HG03196 (cell line): ENCODE measurements at regions not wholly inside any gene's neighbourhood (a gene's known extent, or its start where the extent isn't known, plus 50 kb on each side); places are given as distances from the start of the nearest gene placed in this dataset.

Experiments
- ATAC-seq: cut with Tn5 transposase; IDR thresholded peaks from one replicate; pipeline ENCODE4 v1.9.1; 2021; ENCODE audit not compliant: unreplicated experiment

- ATAC-seq: no peak
These were observed 185.8 kb upstream of the TMPO start for GRCh38 chr12:98329589-98329988.

- peak; percentile 65 for ATAC-seq
These were observed 182.7 kb upstream of the TMPO start for GRCh38 chr12:98332642-98333041.

DNA sequence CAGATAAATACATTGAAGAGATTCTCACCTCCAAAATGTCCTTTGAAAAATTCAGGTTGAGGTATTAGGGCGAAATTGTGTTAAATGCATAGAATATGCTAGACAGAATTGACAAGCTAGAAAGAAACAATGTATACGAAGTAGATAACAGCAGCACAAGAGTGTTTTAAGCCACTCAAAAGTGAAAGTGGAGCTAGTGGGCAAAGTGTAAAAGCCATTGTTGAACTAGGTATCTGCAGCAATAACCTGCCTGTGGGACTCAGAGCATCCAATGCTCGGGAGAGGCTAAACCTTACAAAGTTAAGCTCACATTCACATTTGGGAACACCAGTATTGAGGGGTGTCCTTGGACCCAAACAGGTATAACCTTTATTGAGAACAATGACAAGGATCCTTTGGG, 180.6 kb upstream of the TMPO start:
- no peak for ATAC-seq

- ATAC-seq: no peak
These were observed 174.4 kb upstream of the TMPO start for GRCh38 chr12:98341026-98341425.

- no peak for ATAC-seq
These were observed 173.7 kb upstream of the TMPO start for GRCh38 chr12:98341732-98342131.

DNA sequence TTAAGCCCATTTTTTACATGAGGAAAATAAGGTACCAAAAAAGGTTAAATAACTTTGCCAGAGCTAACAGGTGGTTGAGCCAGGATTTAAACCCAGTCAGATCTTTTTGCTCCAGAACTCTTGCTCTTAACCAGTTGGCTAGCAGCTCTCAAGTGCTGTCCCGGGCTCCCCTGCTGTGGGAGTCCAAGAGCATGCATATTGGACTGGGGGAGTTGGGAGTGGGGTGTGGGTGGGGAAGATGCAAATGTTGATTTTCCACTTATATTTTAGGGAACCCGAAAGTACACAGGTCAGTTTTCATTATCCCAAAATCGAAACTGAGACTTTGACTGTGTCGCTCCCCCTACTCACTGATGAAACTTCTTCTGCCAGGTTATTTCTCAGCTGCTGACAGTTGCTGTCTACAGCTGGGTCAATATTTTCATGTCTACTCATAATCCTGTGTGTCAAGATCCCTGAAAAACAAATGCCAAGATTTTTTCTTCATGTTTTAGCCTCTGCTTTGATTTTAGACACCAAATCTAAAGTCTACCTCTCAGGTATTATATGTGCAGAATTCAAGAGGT, 172.3 kb upstream of the TMPO start:
- ATAC-seq: no peak

- no peak for ATAC-seq
These were observed 171.1 kb upstream of the TMPO start for GRCh38 chr12:98344046-98344930.

GRCh38 chr12:98345308-98345876, 170.0 kb upstream of the TMPO start:
- ATAC-seq: no peak

- ATAC-seq: no peak
These were observed 164.3 kb upstream of the TMPO start for GRCh38 chr12:98351089-98351488.

- no peak for ATAC-seq
These were observed 163.6 kb upstream of the TMPO start for GRCh38 chr12:98351784-98352183.

DNA sequence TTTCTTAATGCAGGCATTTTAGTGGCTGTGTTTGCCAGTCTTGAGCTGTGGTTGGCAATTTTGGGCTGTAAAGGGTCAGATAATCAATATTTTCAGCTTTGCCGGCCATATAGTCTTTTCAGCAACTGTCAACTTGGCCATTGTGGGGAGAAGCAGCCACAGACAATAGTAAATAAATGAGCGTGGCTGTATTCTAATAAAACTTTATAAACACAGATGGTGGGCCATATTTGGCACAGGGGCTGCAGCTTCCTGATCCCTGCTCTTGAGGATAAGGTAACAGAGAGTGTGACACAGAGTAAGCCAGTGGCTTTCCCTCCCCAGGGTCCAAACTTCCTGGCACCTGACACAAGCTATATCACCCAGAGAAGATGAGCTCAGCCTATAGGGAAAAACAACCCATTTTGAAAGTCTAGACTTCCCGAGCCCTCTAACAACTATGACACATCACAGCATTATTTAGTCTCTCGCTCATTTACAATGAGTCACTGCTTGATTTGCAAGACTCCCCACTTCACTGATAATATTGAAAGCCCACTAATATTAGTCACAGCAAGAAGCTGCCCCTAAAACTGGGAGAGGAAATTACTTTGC, 163.1 kb upstream of the TMPO start:
- peak; percentile 71 for ATAC-seq

GRCh38 chr12:98352835-98353234, 162.6 kb upstream of the TMPO start:
- no peak for ATAC-seq

- no peak for ATAC-seq
These were observed 160.8 kb upstream of the TMPO start for GRCh38 chr12:98354520-98355035.

DNA sequence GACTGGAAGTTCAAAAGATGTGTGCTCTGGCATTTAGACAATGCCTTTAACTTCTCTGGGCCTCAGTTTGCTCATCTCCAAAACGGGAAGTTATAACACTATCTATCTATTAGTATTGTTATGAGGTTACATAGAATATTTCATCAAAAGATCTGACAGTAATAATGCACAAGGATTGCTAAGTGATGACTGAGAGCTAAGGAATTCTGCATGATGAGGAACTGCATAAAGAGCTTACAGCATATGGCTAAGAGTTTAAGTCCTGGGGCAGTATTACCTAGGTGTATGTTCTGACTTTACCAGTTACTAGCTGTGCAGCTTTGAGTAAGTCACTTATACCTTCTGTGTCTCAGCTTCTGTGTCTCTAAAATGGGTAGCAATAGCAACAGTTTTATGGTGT, 160.1 kb upstream of the TMPO start:
- no peak for ATAC-seq

- ATAC-seq: no peak
These were observed 159.5 kb upstream of the TMPO start for GRCh38 chr12:98355933-98356332.

DNA sequence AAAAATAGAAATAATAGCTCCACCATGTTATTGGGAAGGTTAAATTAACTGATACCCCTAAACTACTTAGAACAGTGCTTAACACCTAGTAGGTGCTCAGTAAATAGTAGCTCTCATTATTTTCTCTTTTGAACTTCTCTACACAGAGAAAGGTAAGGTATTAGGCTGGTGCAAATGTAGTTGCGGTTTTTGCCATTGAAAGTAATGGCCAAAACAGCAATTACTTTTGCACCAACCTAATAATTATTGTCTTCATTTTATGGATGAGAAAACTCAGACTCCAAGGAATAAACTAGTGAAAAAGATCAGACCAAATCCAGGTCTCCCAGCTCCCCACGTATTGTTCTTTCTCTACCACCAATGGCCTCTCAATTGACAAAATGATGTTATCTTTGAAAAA, 157.2 kb upstream of the TMPO start:
- no peak for ATAC-seq

DNA sequence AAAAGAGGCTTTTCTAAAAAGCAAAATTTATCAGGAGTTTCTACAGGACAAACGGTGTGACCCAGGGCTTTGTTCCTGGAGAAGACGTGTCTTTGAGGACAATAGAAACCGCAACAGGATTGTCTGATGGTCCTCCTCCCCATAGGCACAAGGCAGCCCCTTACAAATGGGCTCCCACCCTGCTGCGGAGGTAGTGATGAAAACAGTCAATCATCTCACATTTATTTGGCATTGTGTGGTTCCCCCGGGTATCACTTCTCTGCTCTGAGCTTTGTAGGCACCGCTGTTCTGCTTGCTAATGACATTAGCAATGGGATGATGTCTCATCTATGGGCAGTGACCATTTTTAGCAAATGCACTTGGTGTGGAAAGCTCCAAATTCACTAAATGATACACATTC, 155.5 kb upstream of the TMPO start:
- no peak for ATAC-seq

GRCh38 chr12:98360401-98360800, 155.0 kb upstream of the TMPO start:
- ATAC-seq: no peak

DNA sequence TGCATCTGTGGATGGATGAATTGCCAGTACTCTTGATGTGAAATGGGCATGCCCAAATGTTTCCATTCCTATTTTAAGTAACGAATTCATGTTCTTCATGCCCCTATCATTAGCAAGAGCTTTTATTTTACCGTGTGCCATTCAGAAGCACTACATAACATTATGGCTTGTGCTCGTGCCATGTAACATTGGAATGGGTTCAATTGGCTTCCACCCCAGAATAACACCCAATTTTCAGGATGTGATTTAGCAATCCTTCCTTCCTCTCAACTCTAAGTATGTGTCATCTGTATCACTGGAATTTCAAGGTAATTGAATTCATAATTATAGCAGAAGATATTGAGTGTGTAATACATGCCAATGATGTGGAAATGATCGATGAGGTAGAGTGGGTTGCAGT, 145.8 kb upstream of the TMPO start:
- ATAC-seq: no peak

DNA sequence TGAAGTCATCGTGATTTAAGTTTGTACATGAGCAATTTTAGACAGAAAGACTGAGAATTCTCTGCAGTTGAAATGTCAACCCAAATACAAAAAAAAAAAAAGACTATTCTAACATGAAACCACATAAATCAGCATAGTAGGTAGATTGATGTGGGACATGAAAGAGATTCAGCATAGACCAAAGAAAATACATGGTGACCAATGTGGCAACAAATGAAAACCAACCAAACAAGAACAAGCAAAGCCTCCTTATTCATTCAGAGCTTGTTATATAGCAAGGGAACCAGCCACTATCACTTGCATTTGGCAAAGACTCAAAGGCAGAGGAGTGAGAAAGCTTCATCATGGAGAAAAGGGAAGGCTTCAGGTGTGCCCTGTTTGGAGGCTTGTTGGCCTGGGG, 144.4 kb upstream of the TMPO start:
- ATAC-seq: no peak

GRCh38 chr12:98371419-98371818, 144.0 kb upstream of the TMPO start:
- no peak for ATAC-seq
